Activated naive CD4-positive, alpha-beta T cell treated with anti-CD3 and anti-CD28 coated beads, Interleukin-2, amount 50 U/mL, for 72 hours (primary cell): ENCODE measurements at regions not wholly inside any gene's neighbourhood (a gene's known extent, or its start where the extent isn't known, plus 50 kb on each side); places are given as distances from the start of the nearest gene placed in this dataset.

Experiments
- ATAC-seq, 2 donors: fragments of 150-1000 bp; cut with Tn5 transposase; 2 replicates each; pipeline ENCODE4 v1.10.0; 2021; ENCODE audit warnings: mild to moderate bottlenecking in 2 of 2, moderate library complexity in 2 of 2
- DNase-seq, 2 donors: peaks; one replicate each; pipeline ENCODE4 v3.0.0; 2021 to 2022; ENCODE audit warnings: low spot score in 2 of 2
- H3K27ac Mint-ChIP-seq, 2 donors: one replicate each; pipeline ENCODE4 v1.8.0; 2022; ENCODE audit warnings: mild to moderate bottlenecking in 2 of 2, mixed read lengths in 2 of 2
- H3K36me3 Mint-ChIP-seq, 2 donors: one replicate each; pipeline ENCODE4 v1.8.0; 2022; ENCODE audit warnings: mixed read lengths in 2 of 2
- H3K9me3 Mint-ChIP-seq, 2 donors: one replicate each; pipeline ENCODE4 v1.8.0; 2022; ENCODE audit warnings: mixed read lengths in 2 of 2

DNA sequence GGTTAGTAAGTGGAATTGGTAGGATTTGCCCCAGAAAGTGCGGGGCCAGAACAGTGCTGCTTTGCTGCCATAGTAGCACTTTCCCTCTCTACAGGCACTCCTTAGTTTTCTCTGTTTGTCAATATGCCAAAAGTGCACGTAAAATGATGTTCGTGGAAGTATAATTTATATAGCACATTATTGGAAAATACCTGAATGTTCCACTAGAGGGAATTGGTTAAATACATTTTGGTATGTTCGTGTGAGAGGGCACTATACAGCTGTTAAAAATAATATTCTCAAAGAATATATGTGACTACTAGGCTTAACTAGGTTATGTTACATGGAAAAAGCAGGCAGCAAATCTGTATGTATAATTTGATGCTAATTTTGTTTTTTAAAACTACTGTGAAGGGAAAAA lies 184.0 kb upstream of the GDNF start:
- ATAC-seq (no peak), DNase-seq (no peak)
- no peaks in the 10 kb centered on the region for H3K36me3 Mint-ChIP-seq
- peaks cover 0 to 5% of the 10 kb centered on the region in 2 donors for H3K9me3 Mint-ChIP-seq
- H3K27ac Mint-ChIP-seq, result no peak overlapping the region

DNA sequence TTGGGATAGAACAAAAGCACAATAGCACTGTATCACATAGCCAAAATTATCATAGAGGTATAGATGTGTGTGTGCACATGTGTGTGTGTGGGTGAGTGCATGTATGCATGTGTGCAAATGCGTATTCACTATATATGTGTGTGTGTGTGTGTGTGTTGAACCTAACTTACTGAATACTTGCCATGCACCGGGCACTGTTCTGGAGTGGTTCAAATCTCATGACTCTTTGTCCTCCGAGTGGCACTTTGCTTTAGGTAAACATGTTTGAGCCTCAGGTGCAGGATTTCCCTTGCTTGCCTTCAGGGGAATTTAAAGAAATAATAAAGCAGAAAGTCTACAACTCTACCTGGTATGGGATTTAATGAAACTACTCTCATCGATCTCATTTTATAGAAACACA lies 183.5 kb upstream of the GDNF start:
- H3K27ac Mint-ChIP-seq, result no peak overlapping the region
- peaks cover 0 to 5% of the 10 kb centered on the region in 2 donors for H3K9me3 Mint-ChIP-seq
- H3K36me3 Mint-ChIP-seq, result no peaks in the 10 kb centered on the region
- DNase-seq, result no peak
- no peak for ATAC-seq

DNA sequence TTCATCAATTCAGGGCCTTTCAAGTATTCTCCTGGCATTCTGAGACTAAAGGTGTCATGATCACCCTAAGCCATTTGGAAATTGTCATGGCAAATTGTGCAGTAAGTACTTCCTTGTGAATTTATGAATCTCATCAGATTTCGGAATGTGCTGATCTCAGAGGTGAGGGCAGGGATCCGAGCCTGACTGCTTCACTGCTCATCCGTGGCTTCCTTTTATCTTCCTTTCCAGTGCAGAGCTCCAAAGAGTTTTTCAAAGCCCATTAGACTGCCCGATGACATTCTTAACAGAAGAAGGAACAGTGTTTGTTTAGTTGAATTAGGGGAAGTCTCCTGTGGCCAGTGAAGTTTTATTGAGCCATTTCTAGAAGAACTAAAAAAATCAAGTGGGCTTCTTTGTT lies 182.8 kb upstream of the GDNF start:
- ATAC-seq, result no peak
- no peak overlapping the region for H3K27ac Mint-ChIP-seq
- peaks cover 0 to 5% of the 10 kb centered on the region in 2 donors for H3K9me3 Mint-ChIP-seq

GRCh38 chr5:38018016-38018415 lies 178.2 kb upstream of the GDNF start:
- no peak for ATAC-seq
- Mint-ChIP-seq H3K9me3 (peaks cover 0 to 5% of the 10 kb centered on the region in 2 donors), H3K27ac (no peak overlapping the region), H3K36me3 (no peaks in the 10 kb centered on the region)
- no peak for DNase-seq

More for the DNA sequence above, 182.8 kb upstream of the GDNF start:
- H3K36me3 Mint-ChIP-seq, result no peaks in the 10 kb centered on the region
- no peak for DNase-seq

DNA sequence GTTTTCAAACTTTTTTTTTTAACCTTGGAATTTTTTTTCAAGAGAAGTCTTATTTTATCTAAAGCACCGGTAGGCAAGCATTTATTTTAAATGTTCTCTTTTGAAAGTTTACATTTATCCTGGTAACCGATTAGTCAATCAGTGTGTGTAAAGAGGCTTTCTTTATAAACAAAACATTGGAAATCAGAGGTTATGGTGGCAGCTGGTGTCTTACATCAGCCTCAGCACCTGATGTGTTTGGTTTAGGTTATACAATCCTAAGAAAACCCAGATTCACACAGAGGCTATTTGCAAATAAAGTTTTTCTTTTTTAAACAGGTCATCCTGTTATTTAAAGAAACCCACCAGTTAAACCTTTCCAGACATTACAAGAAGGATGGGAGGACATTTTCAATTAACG lies 173.3 kb upstream of the GDNF start:
- Mint-ChIP-seq H3K27ac (no peak overlapping the region), H3K36me3 (no peaks in the 10 kb centered on the region), H3K9me3 (no peaks in the 10 kb centered on the region)
- no peak for DNase-seq
- ATAC-seq, result no peak

GRCh38 chr5:38011668-38012188 lies 171.9 kb upstream of the GDNF start:
- H3K36me3 Mint-ChIP-seq, result no peaks in the 10 kb centered on the region
- no peak for DNase-seq
- no peak overlapping the region for H3K27ac Mint-ChIP-seq
- H3K9me3 Mint-ChIP-seq, result peaks cover 0 to 10% of the 10 kb centered on the region in 2 donors
- ATAC-seq, result no peak

DNA sequence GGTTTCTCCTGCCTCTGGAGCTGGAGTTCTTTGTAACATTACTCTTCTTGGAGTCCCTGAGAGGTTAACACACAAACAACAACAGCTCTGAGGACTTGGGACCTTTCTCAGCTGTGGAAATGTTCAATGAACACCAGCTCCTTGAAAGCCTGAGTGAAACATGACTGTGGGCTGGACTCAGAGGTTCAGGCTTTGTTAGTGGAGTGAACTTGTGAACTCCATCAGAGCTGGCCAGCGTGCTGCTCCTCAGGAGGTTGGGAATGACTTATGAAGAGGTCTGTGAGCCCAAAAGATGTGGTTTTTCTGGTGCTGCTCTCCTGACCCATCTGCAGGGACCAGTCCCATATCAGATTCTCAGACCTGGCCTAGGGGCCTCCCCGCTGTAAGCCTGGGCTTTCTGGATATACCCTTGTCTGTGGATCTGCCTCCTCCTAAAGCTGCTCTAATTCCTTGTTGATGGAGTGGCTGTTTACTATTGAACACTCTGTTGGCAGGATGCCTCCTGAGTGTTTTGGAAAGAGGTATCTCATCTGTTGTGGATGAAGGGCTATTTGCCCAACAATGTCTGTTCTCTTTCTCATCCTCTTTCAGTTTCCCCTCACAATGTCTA lies 170.0 kb upstream of the GDNF start:
- ATAC-seq, result no peak
- no peak for DNase-seq
- Mint-ChIP-seq H3K36me3 (no peaks in the 10 kb centered on the region), H3K27ac (no peak overlapping the region), H3K9me3 (peaks cover 0 to 11% of the 10 kb centered on the region in 2 donors)

DNA sequence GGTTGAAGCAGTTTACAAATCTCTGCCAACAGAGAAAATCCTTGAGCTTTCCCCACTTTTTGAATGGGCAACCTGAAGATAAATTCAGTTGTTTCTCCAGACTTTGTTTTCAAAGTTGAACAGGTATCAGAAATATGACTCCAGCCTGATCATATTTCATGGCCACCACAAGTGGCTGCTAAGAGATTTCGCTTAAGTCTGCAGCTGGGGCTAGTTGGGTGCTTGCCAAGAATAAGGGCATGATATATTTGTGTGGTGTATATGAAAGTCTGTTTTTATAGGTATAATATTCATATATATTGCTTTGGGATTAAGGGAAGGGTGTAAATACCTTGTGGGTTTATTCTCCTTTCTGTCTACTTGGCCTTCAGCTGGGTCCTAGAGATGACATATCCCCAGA lies 168.4 kb upstream of the GDNF start:
- ATAC-seq, result no peak
- no peaks in the 10 kb centered on the region for H3K36me3 Mint-ChIP-seq
- no peak overlapping the region for H3K27ac Mint-ChIP-seq
- no peak for DNase-seq
- peaks cover 0 to 11% of the 10 kb centered on the region in 2 donors for H3K9me3 Mint-ChIP-seq

- DNase-seq (no peak), ATAC-seq (no peak)
- peaks cover 0 to 5% of the 10 kb centered on the region in 2 donors for H3K9me3 Mint-ChIP-seq
- H3K36me3 Mint-ChIP-seq, result no peaks in the 10 kb centered on the region
- H3K27ac Mint-ChIP-seq, result no peak overlapping the region
Observed at GRCh38 chr5:37999593-37999992, 159.8 kb upstream of the GDNF start.

- ATAC-seq (no peak), DNase-seq (no peak)
Observed at GRCh38 chr5:37996918-37997317, 157.1 kb upstream of the GDNF start.

DNA sequence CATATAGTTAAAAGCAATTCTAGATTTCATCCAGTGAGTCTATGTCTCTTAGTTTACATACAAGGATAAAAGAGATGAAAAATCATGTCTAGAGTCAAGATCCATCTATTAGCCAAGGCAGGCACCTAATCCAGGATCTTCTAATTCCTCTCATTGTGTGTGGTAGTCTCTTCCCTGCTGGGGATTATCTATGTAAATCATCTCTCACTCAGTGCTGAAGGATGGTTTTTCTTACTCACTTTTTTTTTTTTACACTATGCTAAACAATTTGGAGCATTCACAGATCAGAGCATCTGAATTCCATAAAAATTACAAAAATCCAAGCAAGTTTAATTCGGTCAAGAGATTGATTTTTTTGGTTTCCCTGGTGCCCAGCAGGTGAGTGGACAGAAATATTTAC lies 154.9 kb upstream of the GDNF start:
- Mint-ChIP-seq H3K27ac (no peak overlapping the region), H3K9me3 (peaks cover 6 to 11% of the 10 kb centered on the region in 2 donors), H3K36me3 (no peaks in the 10 kb centered on the region)
- no peak for DNase-seq
- ATAC-seq, result no peak

More at GRCh38 chr5:37996918-37997317, 157.1 kb upstream of the GDNF start:
- H3K27ac Mint-ChIP-seq, result no peak overlapping the region
- no peaks in the 10 kb centered on the region for H3K36me3 Mint-ChIP-seq
- peaks cover 3 to 5% of the 10 kb centered on the region in 2 donors for H3K9me3 Mint-ChIP-seq

GRCh38 chr5:37991301-37992299 lies 151.8 kb upstream of the GDNF start:
- Mint-ChIP-seq H3K9me3 (peaks cover 6% of the 10 kb centered on the region in 2 donors), H3K27ac (no peak overlapping the region), H3K36me3 (no peaks in the 10 kb centered on the region)
- DNase-seq (no peak), ATAC-seq (no peak)

DNA sequence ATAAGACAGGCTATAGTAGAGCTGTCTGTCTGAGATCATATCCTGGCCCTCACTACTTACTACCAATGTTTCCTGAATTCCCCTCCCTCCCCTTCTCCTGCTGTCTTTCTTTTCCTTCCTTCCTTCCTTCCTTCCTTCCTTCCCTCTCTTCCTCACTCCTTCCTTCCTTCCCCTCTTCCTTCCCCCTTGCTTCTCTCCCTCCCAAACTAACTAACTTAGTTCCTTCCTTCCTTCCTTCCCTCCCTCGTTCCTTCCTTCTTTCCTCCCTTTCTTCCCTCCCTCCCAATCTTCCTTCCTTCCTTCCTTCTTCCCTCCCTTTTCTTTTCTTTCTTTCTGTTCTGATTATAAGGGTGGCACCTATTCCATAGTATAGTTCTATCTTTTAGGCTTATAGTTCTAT lies 150.0 kb upstream of the GDNF start:
- no peak for ATAC-seq

DNA sequence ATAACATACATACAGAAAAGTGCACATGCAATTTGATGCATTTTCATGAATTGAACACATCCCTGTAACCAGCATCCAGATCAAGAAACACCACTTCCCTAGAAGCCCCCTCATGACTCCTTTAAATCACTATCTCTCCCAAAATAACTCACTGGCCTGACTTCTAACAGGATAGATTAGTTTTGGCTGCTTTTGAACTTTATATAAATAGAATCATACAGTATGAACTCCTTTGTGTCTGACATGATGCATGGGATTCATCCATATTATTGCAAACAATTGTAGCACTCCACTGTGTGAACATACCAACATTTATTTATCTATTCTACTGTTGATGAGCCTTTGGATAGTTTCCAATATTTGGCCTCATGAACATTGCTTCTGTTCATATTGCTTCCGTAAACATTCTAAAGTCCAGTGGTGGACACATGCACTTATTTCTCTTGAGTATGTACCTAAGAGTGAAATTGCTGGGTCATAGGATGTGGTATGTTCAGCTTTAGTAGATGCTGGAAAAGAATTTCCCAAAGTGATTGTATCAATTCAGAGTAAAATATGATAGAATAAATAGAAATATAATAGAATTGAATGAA lies 148.7 kb upstream of the GDNF start:
- no peak for ATAC-seq
- Mint-ChIP-seq H3K9me3 (peaks cover 6% of the 10 kb centered on the region in 2 donors), H3K36me3 (no peaks in the 10 kb centered on the region), H3K27ac (no peak overlapping the region)
- DNase-seq, result no peak

More for the DNA sequence above, 150.0 kb upstream of the GDNF start:
- Mint-ChIP-seq H3K36me3 (no peaks in the 10 kb centered on the region), H3K27ac (no peak overlapping the region), H3K9me3 (peaks cover 6% of the 10 kb centered on the region in 2 donors)
- no peak for DNase-seq

GRCh38 chr5:37984300-37984699 lies 144.5 kb upstream of the GDNF start:
- Mint-ChIP-seq H3K9me3 (peaks cover 0 to 3% of the 10 kb centered on the region in 2 donors), H3K36me3 (no peaks in the 10 kb centered on the region), H3K27ac (no peak overlapping the region)
- ATAC-seq (no peak), DNase-seq (no peak)

DNA sequence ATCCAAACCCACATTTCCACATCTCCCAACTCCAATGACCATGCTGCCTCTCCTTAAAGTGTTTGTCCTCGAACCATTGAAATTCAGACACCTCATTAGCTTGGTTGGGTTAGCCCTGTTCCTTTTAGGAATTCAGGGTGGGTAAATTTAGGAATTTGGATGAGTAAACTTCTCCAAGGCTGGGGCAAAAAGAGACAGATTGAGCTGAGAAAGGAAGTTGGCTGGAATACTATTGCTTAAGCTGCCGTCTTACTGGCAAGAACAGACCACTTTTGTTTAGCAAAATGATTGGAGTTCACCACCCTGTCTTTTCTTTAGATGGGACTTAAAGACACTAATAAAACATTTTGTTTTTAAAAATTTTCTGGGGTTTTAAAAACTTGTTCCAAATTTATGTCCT lies 143.6 kb upstream of the GDNF start:
- ATAC-seq (no peak), DNase-seq (no peak)
- Mint-ChIP-seq H3K27ac (no peak overlapping the region), H3K36me3 (no peaks in the 10 kb centered on the region), H3K9me3 (peaks cover 0 to 3% of the 10 kb centered on the region in 2 donors)

DNA sequence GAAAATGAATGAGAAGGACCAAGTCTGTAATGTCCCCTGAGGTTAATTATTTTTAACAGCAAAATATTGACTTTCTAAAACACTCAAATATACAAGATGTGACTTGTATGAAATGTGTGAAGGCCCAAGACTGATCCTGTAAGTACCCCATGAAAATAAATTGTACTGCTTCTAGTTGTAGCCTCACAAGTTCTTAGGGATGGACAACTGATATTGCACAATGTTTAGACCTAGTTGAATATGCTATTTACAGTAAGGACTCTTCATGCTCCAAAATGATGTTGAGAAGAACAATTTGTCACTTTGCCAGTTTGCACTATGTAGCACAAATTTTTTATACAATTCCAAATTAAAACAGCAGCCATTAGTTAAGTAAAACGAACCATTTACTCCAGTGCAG lies 139.7 kb upstream of the GDNF start:
- ATAC-seq (no peak), DNase-seq (no peak)
- Mint-ChIP-seq H3K36me3 (no peaks in the 10 kb centered on the region), H3K27ac (no peak overlapping the region), H3K9me3 (peaks cover 4 to 10% of the 10 kb centered on the region in 2 donors)
